TTC549 (cell line): ENCODE measurements at regions not wholly inside any gene's neighbourhood (a gene's known extent, or its start where the extent isn't known, plus 50 kb on each side); places are given as distances from the start of the nearest gene placed in this dataset.
"Not testable (repeated sequence)": the region's sequence is repeated elsewhere in the genome, so short reads cannot be mapped to it uniquely, and the experiment has no call there.

ENCODE experiments used
- FAIRE-seq: peaks from 2 replicates; lab custom pipeline; 2012; peaks lifted over from hg19 to GRCh38; lab: Jason Lieb, UNC

DNA sequence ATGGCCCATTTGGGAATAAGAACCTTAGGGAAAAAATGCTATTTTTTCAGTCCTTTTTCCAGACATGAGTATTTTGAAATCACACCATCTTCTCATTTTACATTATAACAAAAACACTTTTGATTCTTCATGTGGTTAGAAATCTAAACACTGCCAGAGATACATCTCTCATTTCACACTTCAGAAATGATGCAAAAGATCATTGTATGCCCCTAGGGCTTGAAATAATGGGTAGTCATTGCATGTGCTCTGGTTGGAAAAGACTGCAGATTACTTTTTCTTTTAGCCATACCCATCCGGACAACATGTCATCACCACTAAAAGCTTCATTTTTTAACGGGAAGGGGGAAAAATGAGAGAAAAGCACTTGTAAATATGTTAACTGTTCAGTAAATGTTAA lies 1152.2 kb upstream of the ADGRL4 start:
- no peak for FAIRE-seq

DNA sequence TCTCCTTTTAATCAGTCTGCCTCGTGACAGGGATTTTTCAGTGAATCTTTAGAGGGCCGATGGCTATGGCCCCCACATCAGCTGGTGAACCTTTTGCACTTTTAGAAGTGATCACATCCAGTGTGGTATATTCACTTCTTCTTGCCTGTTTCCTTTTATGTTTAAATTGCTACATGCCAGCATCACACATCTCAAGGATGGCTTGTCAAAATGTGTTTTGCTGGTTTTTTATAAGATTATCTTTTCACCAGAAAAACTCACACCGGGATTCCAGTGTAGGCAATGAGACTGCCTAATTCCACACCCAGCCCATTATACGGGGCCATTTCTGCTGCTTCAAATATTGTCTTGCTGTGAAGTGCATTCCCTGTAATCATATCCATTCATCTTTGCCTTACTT lies 1151.7 kb upstream of the ADGRL4 start:
- no peak for FAIRE-seq

DNA sequence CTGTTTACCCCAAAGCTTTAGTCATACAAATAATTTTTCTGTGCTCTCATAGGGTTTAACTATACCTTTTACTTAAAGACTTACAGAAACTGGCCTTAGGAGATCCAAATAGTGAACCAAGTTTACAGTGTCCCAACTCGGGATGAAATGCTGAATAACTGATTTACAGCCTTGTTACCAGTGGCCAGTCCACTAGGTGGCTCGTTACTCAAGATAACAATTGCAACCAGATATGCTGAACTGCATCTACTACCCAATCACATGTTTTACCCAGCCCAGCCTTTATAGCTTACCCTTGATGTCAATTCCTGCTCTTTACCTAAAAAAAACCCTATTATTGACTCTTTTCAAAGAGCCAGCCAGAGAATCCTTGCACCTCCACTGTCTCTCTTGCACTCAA lies 1148.8 kb upstream of the ADGRL4 start:
- no peak for FAIRE-seq

DNA sequence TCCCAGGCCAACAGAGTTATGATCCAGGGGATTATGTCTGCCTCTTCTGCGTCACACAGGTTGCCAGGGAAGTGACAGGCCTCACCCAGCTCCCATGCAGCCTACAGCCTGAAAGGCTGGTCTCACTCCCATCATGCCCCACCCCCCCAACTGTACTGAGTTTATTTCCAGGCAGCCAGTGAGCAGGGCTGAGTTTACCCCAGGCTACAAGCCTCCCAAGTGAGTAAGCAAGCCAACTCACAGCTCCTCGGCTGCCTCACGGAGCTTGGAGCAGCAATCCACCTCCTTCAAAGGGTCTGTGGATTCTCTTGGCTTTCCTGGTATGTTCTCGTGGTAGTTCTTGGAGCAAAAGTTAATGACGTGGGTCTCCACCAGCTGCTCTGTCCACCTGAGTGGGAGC lies 1147.6 kb upstream of the ADGRL4 start:
- no peak for FAIRE-seq

DNA sequence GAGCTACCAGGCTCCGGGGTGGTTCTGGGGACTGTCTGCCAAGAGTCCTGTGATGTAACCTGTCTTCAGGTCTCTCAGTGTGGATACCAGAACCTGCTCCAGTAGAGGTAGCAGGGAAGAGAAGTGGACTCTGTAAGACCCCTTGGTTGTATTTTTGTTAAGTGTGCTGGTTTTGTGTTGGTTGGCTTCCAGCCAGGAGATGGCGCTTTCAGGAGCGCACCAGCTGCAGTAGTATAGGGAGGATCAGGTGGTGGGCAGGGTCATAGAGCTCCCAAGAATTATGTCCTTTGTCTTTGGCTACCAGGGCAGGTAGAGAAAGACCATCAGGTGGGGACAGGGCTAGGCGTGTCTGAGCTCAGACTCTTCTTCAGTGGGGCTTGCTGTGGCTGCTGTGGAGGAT lies 1147.2 kb upstream of the ADGRL4 start:
- FAIRE-seq, result no peak

DNA sequence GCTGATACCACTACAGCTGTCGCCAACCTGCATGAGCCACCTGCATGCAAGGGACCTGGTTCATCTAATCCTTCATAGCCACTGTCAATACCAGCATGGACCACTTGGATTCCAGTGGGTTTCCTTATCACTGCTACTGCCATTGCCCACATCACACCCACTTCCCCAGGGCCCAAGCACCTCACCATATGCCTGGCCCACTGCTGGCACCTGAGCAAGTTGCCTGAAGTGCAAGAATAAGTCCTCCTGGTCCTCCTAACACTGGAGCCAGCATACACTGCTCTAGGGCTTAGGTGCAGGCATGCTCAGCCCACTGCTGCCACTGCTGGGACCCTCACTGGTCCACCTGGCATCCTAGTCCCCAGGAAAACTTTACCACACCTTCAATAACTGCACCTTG lies 1136.8 kb upstream of the ADGRL4 start:
- FAIRE-seq, result no peak

DNA sequence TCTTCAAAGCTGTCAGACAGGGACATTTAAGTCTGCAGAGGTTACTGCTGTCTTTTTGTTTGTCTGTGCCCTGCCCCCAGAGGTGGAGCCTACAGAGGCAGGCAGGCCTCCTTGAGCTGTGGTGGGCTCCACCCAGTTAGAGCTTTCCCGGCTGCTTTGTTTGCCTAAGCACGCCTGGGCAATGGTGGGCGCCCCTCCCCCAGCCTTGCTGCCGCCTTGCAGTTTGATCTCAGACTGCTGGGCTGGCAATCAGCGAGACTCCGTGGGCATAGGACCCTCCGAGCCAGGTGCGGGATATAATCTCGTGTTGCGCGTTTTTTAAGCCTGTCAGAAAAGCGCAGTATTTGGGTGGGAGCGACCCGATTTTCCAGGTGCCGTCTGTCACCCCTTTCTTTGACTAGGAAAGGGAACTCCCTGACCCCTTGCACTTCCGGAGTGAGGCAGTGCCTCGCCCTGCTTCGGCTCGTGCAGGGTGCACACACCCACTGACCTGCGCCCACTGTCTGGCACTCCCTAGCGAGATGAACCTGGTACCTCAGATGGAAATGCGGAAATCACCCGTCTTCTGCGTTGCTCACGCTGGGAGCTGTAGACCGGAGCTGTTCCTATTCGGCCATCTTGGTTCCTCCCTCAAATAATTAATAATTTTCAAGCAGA lies 1131.5 kb upstream of the ADGRL4 start:
- not testable (repeated sequence) for FAIRE-seq

DNA sequence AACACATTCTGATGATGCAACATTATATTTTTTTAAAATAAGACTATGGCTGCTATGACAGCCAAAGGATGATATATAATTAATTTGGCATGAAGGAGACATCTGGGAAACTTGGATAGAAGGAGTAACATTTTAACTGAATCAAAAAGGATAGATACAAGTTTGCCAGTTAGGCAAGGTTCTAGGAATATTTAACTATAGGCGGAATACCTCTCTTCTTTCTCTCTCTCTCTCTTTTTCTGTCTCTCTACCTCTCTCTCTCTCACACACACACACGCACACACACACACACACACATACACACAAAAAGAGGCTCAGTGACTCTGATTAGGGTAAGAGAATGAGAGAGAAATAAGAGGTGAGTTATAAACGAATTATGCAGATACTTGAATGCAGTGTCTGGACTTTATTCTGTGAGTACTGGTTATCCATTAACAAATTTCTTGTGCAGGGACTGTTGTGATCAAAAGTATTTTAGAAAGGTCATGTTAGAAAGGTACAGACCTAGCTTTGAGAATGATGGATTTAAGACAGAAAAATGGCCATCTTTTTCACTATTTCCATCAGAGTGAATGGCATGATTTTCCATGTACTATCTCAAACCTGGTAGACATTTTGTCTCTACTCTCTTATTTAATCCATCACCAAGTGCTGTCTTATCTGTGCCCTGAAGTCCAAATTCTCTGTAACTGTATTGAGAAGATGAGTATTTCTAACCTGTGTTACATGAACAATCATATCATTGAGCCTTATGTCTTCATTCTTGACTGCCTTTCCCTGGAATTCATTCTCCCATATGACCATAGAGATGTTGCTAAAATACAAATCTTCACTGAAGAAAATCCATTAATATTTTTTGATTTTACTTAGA lies 1106.9 kb upstream of the ADGRL4 start:
- FAIRE-seq, result no peak

DNA sequence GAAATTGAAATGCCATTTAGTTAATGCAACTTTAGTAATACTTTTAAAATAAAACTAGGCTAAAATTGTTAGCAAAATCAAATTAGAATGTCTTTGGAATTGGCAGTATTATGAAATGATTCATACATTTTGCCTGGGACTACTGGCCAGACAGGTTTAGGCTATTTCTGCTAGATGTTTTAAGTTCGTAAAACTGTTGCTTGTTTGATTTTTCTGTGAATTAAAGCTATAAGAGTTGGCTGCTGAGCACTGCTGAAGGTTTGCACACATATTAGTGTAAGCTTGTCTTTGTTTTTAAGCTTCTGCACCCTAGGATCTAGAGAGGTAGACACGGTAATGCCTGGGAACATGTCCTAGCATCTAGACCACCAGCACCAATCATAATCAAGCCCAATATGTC lies 1094.6 kb upstream of the ADGRL4 start:
- no peak for FAIRE-seq

DNA sequence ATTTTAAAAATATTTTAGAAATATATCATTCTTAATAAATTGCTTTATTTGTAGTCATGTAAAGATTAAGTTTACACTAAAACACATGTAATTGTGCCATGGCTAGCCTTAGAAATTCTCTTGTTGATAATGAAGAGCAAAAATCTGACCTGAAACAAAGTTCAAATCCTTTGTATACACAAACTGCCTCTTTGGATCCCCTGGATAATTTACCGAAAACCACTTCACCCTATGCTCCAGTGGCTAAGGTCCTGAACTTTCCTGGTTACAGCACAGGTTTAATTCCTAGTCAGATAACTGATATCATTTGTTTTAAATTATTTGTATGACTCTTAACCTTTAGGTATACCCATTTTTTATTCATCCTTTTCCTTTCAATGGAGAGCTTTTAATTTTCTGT lies 1093.2 kb upstream of the ADGRL4 start:
- FAIRE-seq, result no peak

DNA sequence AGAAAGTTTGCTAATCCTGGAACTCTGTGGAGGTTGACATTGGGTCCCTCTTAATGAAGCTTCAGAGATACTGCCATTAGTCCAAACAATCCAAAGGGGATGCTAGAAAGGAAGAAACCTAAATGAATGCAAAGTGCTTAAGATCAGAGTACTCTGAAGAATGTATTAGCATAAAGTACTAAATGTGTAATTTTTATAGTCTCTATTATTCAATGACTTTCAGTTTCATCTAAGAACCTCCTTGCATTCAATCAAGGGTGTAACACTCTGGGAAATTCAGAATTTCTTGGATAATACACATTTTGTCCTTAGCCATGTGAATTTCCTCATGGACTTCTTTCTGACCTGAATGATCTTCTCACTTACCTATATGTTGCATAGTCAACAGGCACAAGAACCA lies 1078.5 kb upstream of the ADGRL4 start:
- FAIRE-seq, result no peak

DNA sequence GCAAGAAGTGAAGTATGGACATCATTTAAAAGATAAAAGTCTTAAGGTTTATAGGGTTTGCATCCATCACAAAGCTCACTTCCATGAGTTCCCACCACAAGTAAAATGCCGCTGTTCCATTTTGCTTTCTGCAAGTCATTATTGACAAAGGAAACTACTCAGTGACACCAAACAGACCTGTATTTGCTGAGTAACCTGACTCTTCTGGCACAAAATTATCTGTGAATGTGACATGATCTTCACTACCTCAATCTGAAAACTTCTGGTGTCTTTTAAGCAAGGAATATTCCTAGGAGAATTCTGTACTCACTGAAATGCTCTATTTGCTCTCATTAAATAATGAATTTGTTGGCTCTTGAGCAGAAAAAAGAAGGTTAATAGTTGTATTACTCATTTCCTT lies 1077.4 kb upstream of the ADGRL4 start:
- FAIRE-seq, result no peak

DNA sequence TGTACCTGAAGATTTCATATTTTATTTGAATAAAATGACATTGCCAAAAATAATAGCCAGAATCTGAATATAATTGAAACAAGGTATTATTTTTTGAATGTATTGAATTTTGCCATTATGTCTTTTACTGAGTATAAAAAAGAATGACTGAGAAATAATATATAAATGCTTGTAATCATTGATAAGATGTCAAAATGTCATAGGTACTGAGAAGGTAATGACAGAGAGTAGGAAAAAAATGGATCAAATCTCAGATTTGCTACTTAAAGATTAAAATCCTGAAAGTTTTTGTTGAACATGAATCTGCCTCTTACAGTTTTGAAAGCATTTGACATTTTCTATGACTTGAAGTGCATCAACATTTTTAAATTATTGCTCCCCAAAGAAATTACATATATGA lies 1069.9 kb upstream of the ADGRL4 start:
- no peak for FAIRE-seq

DNA sequence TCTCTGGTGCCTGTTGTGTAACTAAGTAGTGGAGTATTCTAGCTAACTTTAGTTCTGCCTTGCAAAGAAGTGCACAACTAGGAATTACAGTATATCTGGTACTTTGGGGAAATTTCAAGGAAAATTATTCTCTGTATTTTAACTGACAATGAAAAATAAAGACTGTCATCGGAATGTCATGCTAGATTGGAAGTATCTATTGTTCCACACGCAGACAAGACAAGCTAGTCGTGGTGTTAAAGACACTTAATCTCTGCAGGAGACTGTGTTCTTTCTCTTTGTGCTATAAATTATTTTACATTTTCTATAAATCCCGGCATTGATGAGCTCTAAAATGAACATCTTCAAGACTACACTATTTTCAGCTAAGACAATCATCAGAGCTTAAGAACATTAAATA lies 1068.8 kb upstream of the ADGRL4 start:
- FAIRE-seq, result no peak

DNA sequence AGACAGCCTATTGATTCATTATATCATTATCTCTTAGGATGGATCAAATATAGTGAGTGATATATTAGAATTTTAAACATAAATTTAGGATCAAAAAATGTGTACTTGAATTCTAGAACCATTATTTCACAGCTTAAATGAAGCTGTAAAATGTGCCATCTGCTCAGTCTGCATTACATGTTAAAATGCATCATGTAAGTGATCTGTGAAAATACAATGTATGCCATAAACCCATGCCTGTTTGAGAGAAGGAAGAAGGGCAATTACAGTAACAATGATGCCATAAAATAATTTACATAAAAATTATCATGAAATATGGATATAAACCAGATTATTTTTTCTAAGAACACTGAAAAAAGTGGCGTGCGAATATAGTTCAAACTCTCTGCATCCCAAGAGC lies 1066.0 kb upstream of the ADGRL4 start:
- no peak for FAIRE-seq

DNA sequence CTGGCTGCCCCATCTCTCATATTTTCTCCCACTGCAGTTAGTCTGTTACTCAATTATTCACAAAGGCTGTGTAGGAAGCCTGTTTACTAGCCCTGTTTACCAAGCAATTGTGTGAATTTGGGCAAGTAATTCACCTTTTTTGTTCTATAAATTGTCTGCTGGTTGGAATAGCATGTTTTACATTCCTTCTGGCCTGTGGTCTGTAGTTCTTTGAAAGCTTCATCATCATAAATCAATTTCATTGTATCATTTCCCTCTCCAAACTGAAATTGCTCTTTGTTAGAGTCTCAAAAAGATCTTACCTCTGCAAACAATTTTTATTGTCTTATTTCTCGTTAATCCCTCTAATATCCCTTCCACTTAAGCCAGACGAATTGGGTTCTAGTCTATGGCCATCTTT lies 1059.5 kb upstream of the ADGRL4 start:
- no peak for FAIRE-seq

DNA sequence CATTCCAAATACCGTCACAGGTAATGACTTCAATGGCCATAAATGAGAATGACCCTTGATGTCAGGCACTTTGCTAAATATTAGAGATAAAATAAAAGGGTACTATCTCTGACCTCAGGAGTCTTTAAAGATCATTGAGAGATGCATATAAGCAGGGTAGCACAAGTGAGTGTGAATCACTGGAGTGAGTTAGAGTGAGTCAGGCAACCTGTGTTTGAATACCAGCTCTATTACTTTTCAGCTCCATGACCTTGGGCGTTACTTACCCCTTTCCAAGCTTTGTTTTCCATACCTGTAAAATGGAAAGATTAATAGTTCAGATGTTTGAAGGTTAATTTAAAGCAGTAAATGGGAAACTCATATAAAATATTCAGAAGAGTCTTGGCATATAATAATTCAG lies 1058.0 kb upstream of the ADGRL4 start:
- FAIRE-seq, result no peak

DNA sequence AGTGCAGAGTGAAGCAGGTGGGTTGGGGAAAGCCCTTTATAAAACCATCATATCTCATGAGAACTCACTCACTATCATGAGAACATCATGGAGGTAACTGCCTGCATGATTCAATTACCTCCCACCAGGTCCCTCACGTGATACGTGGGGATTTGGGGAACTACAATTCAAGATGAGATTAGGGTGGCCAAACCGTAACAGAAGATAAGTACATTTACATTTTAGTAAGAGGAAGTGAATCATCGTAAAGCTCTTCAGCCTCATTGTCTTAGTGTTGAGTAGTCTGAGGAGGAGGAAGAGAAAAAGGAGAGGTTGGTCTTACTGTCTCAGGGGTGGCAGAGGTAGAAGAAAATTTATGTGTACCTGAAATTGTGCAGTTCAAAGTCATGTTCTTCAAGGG lies 1053.4 kb upstream of the ADGRL4 start:
- FAIRE-seq, result no peak

DNA sequence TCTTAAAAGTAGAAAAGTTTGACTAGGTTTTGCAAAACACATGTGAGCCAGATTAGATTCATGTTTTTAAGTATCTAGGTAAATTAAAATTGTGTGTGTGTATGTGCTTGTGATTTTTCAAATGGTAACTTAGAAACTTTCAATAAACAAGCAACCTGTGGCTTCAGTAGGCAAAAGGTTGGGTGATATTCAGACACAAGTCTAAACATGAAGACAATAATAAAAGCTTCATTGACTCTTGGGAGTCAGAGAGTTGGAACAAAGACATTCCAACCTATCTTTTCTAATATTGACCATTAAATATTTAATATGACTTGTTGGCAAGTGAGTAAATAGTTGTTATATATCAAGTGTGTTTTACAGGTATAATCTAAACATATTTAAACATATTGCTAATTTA lies 1049.6 kb upstream of the ADGRL4 start:
- no peak for FAIRE-seq

DNA sequence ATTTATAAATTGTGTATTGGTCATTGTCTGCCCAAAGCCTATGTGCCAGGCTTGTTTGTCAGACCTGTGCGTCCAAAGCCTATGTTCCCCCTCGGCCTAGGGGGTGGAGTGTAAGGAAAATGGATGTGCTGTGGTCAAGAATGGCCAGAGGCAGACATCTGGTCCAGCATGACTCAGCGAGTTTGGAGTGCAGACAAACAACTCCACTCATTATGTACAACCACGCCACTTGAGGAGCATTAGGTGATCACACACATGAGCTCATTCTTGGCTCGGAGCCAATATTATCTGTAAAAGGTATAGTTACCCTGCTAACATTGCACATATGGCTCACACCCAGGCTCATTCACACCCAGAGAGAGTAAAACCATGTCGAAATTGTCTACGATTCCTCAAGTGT lies 1047.6 kb upstream of the ADGRL4 start:
- no peak for FAIRE-seq

DNA sequence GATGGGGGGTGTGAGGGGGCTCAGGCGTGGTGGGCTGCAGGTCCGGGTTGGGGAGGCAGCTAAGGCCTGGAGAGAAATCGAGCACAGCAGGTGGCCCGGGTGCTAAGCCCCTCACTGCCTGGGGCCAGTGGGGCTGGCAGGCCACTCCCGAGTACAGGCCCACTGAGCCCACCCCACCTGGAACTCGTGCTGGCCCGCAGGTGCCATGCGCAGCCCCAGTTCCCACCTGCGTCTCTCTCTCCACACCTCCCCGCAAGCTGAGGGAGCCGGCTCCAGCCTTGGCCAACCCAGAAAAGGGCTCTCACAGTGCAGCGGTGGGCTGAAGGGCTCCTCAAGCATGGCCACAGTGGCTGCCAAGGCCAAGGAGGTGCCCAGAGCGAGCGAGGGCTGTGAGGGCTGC lies 1047.1 kb upstream of the ADGRL4 start:
- FAIRE-seq, result no peak

DNA sequence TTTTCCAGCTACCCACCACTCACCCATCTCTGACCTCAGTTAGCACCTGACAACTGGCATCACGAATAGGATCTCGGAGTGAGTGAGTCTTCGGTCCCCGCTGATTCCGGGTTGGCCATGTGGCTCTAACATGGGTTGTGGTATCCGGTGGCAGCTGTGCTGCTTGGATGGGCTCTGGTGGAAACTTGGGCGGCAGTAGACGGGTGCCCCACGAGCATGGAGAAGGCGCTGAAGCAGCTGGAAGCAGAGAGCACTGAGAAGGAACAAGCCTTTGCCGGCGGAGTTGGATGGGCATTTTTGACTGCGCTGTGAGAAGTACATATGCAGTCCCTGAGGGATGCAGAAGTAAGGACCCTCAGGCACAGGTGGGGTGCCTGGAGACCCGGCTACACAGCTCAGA lies 1044.0 kb upstream of the ADGRL4 start:
- FAIRE-seq, result no peak

DNA sequence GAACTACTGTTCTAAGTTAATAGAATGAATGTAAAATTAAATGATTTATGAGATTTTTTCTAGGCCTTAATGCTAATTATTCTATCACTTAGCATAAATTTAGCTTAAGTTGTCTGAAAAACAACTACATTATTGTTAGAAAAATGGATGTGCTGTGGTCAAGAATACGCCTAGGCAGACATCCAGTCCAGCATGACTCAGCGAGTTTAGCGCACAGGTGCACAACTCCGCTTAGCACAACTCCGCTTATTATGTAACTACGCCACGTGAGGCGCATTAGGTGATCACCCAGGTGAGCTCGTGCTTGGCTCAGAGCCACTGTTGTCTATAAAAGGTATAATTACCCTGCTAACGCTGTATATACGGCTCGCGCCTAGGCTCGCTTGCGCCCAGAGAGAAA lies 1043.6 kb upstream of the ADGRL4 start:
- FAIRE-seq, result no peak

DNA sequence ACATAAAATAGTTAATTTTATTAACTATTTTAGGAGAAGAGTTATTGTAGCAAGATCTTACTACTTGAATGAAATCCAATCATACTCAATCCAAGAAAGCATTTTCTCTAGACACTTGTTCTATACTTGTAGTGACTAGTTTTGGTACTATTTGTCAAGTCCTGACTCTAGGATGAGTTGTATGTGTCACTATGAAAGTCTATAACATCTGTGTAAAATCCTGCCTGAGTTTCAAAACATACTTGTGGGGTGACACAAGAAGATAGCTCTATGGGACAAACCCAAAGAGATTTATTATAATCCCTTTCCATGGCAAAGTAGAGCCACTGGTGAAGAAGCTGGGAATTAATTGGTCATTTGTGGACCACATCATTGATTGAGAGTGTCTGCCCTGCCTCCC lies 1042.2 kb upstream of the ADGRL4 start:
- FAIRE-seq, result no peak
